ENCODE measurements at regions not wholly inside any gene's neighbourhood (a gene's known extent, or its start where the extent isn't known, plus 50 kb on each side); places are given as distances from the start of the nearest gene placed in this dataset.

DNA sequence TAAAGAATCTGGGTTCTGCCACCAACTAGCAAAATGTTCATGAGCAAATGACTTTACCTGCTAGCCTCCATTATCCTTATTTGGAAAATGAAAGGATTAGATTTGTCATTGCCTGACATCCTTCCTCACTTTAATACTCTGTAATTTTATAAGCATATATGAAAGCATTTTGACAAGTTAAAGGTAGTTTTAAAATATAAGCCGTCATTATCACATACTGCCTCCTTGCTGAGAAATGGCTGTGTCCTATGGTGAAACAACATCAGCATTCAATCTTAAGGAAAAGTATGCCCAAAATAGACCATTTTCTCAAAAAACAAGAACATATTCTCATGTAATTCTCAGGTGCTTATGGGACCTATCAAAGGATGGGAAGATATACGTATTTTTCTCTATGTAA, 461.2 kb downstream of the SUCLG1 start:
- TF ChIP-seq, protein P1, sequence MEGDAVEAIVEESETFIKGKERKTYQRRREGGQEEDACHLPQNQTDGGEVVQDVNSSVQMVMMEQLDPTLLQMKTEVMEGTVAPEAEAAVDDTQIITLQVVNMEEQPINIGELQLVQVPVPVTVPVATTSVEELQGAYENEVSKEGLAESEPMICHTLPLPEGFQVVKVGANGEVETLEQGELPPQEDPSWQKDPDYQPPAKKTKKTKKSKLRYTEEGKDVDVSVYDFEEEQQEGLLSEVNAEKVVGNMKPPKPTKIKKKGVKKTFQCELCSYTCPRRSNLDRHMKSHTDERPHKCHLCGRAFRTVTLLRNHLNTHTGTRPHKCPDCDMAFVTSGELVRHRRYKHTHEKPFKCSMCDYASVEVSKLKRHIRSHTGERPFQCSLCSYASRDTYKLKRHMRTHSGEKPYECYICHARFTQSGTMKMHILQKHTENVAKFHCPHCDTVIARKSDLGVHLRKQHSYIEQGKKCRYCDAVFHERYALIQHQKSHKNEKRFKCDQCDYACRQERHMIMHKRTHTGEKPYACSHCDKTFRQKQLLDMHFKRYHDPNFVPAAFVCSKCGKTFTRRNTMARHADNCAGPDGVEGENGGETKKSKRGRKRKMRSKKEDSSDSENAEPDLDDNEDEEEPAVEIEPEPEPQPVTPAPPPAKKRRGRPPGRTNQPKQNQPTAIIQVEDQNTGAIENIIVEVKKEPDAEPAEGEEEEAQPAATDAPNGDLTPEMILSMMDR (IDR thresholded peaks at IDR 0.05): no peak
- TF ChIP-seq EP300 (IDR thresholded peaks at IDR 0.05): no peak
- no peak for TF ChIP-seq POLR2A (IDR thresholded peaks at IDR 0.05)
- no peak for TF ChIP-seq POLR2AphosphoS5 (IDR thresholded peaks at IDR 0.05)

Data from upper lobe of left lung (tissue), 4 donors.